IgD-negative memory B cell (primary cell): ENCODE measurements at regions not wholly inside any gene's neighbourhood (a gene's known extent, or its start where the extent isn't known, plus 50 kb on each side); places are given as distances from the start of the nearest gene placed in this dataset.

ENCODE experiments used
- H3K27ac Mint-ChIP-seq, 3 donors: one replicate each; pipeline ENCODE4 v1.8.0; 2020 to 2022; ENCODE audit warnings: mild to moderate bottlenecking in 3 of 3, mixed read lengths in 3 of 3, moderate library complexity in 1 of 3
- H3K27me3 Mint-ChIP-seq: one replicate; pipeline ENCODE4 v1.8.0; 2021; ENCODE audit warnings: mixed read lengths
- H3K36me3 Mint-ChIP-seq: one replicate; pipeline ENCODE4 v1.8.0; 2020; ENCODE audit warnings: mild to moderate bottlenecking, mixed read lengths
- H3K4me1 Mint-ChIP-seq, 3 donors: one replicate each; pipeline ENCODE4 v1.8.0; 2020 to 2022; ENCODE audit warnings: mixed read lengths in 3 of 3, mild to moderate bottlenecking in 1 of 3
- H3K4me3 Mint-ChIP-seq, 4 donors: one replicate each; pipeline ENCODE4 v1.8.0; 2020 to 2022; ENCODE audit warnings: mild to moderate bottlenecking in 4 of 4, mixed read lengths in 4 of 4, moderate library complexity in 3 of 4
- H3K9me3 Mint-ChIP-seq, 3 donors: one replicate each; pipeline ENCODE4 v1.8.0; 2020 to 2021; ENCODE audit warnings: mixed read lengths in 3 of 3, mild to moderate bottlenecking in 1 of 3

- Mint-ChIP-seq H3K36me3 (no peaks in the 10 kb centered on the region), H3K4me1 (no peaks in the 10 kb centered on the region), H3K9me3 (peaks cover 0 to 2% (median 0%) of the 10 kb centered on the region in 3 donors), H3K27ac (no peak overlapping the region), H3K4me3 (no peak overlapping the region), H3K27me3 (peaks cover 10% of the 10 kb centered on the region)
These were observed 92.6 kb downstream of the YTHDF1 start for GRCh38 chr20:63123331-63123741.

GRCh38 chr20:63122626-63123025 lies 93.3 kb downstream of the YTHDF1 start:
- Mint-ChIP-seq H3K27ac (peak overlapping the region in 1 of 3 donors; percentile 73), H3K4me3 (no peak overlapping the region), H3K27me3 (peaks cover 10% of the 10 kb centered on the region), H3K9me3 (peaks cover 0 to 2% (median 0%) of the 10 kb centered on the region in 3 donors), H3K36me3 (no peaks in the 10 kb centered on the region), H3K4me1 (no peaks in the 10 kb centered on the region)

- no peak overlapping the region for H3K4me3 Mint-ChIP-seq
- H3K27ac Mint-ChIP-seq = no peak overlapping the region
- no peaks in the 10 kb centered on the region for H3K36me3 Mint-ChIP-seq
- H3K4me1 Mint-ChIP-seq = no peaks in the 10 kb centered on the region
- peaks cover 10% of the 10 kb centered on the region for H3K27me3 Mint-ChIP-seq
- H3K9me3 Mint-ChIP-seq = peaks cover 0 to 2% (median 0%) of the 10 kb centered on the region in 3 donors
These were observed 94.1 kb downstream of the YTHDF1 start for GRCh38 chr20:63121749-63122405.

- peaks cover 11% of the 10 kb centered on the region for H3K27me3 Mint-ChIP-seq
- peak overlapping the region in 1 of 4 donors; percentile 60 for H3K4me3 Mint-ChIP-seq
- H3K4me1 Mint-ChIP-seq = peaks cover 0 to under 1% (median 0%) of the 10 kb centered on the region in 3 donors
- no peak overlapping the region for H3K27ac Mint-ChIP-seq
- no peaks in the 10 kb centered on the region for H3K36me3 Mint-ChIP-seq
- no peaks in the 10 kb centered on the region for H3K9me3 Mint-ChIP-seq
These were observed 94.7 kb downstream of the YTHDF1 start for GRCh38 chr20:63121246-63121645.

- Mint-ChIP-seq H3K27me3 (peaks cover 13% of the 10 kb centered on the region), H3K4me1 (peaks cover 0 to 1% (median 0%) of the 10 kb centered on the region in 3 donors), H3K36me3 (no peaks in the 10 kb centered on the region), H3K27ac (no peak overlapping the region), H3K4me3 (no peak overlapping the region), H3K9me3 (no peaks in the 10 kb centered on the region)
These were observed 95.2 kb downstream of the YTHDF1 start for GRCh38 chr20:63120808-63121090.

GRCh38 chr20:63119963-63120807 lies 95.7 kb downstream of the YTHDF1 start:
- Mint-ChIP-seq H3K4me3 (no peak overlapping the region), H3K27ac (peak overlapping the region in 1 of 3 donors; percentile 5), H3K4me1 (peaks cover 0 to 1% (median 0%) of the 10 kb centered on the region in 3 donors), H3K27me3 (peaks cover 12% of the 10 kb centered on the region), H3K9me3 (no peaks in the 10 kb centered on the region), H3K36me3 (no peaks in the 10 kb centered on the region)

GRCh38 chr20:63119121-63119962 lies 96.6 kb downstream of the YTHDF1 start:
- Mint-ChIP-seq H3K27me3 (peaks cover 16% of the 10 kb centered on the region), H3K36me3 (peaks cover 1% of the 10 kb centered on the region), H3K4me1 (peaks cover 0 to 1% (median 0%) of the 10 kb centered on the region in 3 donors), H3K4me3 (no peak overlapping the region), H3K9me3 (peaks cover 0 to 2% (median 0%) of the 10 kb centered on the region in 3 donors), H3K27ac (no peak overlapping the region)

- H3K27ac Mint-ChIP-seq = no peak overlapping the region
- peaks cover 0 to 2% (median 0%) of the 10 kb centered on the region in 3 donors for H3K9me3 Mint-ChIP-seq
- H3K27me3 Mint-ChIP-seq = peaks cover 15% of the 10 kb centered on the region
- peaks cover 1% of the 10 kb centered on the region for H3K36me3 Mint-ChIP-seq
- H3K4me3 Mint-ChIP-seq = no peak overlapping the region
- H3K4me1 Mint-ChIP-seq = peaks cover 0 to 1% (median 0%) of the 10 kb centered on the region in 3 donors
These were observed 97.4 kb downstream of the YTHDF1 start for GRCh38 chr20:63118303-63119120.

GRCh38 chr20:63117661-63118302 lies 98.1 kb downstream of the YTHDF1 start:
- H3K9me3 Mint-ChIP-seq = peaks cover 0 to 2% (median 0%) of the 10 kb centered on the region in 3 donors
- peak overlapping the region in 1 of 4 donors; percentile 58 for H3K4me3 Mint-ChIP-seq
- peaks cover 0 to 1% (median 0%) of the 10 kb centered on the region in 3 donors for H3K4me1 Mint-ChIP-seq
- no peak overlapping the region for H3K27ac Mint-ChIP-seq
- H3K27me3 Mint-ChIP-seq = peaks cover 22% of the 10 kb centered on the region
- H3K36me3 Mint-ChIP-seq = peaks cover 1% of the 10 kb centered on the region

GRCh38 chr20:63117151-63117550 lies 98.8 kb downstream of the YTHDF1 start:
- Mint-ChIP-seq H3K4me1 (peaks cover 0 to 1% (median 0%) of the 10 kb centered on the region in 3 donors), H3K27ac (no peak overlapping the region), H3K4me3 (no peak overlapping the region), H3K27me3 (peaks cover 22% of the 10 kb centered on the region), H3K9me3 (peaks cover 0 to 2% (median 0%) of the 10 kb centered on the region in 3 donors), H3K36me3 (peaks cover 1% of the 10 kb centered on the region)

- Mint-ChIP-seq H3K36me3 (peaks cover 1% of the 10 kb centered on the region), H3K4me1 (peaks cover 0 to 1% (median 0%) of the 10 kb centered on the region in 3 donors), H3K27ac (no peak overlapping the region), H3K9me3 (peaks cover 2 to 5% (median 3%) of the 10 kb centered on the region in 3 donors), H3K4me3 (peak overlapping the region in 1 of 4 donors; percentile 32), H3K27me3 (peaks cover 22% of the 10 kb centered on the region)
These were observed 99.4 kb downstream of the YTHDF1 start for GRCh38 chr20:63116412-63117106.

- Mint-ChIP-seq H3K36me3 (peaks cover 1% of the 10 kb centered on the region), H3K27ac (no peak overlapping the region), H3K27me3 (peaks cover 22% of the 10 kb centered on the region), H3K4me3 (no peak overlapping the region), H3K9me3 (peaks cover 4 to 9% (median 6%) of the 10 kb centered on the region in 3 donors), H3K4me1 (peaks cover 0 to 1% (median 0%) of the 10 kb centered on the region in 3 donors)
These were observed 100.1 kb downstream of the YTHDF1 start for GRCh38 chr20:63115651-63116411.
